ENCODE measurements at regions not wholly inside any gene's neighbourhood (a gene's known extent, or its start where the extent isn't known, plus 50 kb on each side); places are given as distances from the start of the nearest gene placed in this dataset.
A peak's percentile ranks its signal among the peaks of the same experiment; 100 is the strongest.

DNA sequence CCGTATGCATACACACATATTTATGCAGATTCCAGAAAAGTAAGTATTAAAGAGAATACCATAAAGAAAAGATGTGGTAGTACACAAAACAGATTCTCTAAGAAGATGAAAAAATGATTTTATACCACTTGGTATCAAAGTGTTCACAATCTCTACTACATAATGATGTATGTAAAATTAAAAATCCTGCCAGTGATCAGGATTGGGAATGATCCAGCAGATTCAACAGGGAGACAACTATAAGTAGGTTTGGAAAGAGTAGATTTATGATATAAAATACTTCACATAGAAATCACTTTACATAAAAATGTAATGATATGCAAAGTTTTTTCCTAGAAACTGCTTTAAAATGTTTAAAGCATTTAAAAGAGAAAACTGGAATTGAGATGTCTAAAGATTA lies 447.0 kb downstream of the CNTNAP4 start:
- H3K4me3 ChIP-seq, result no peak overlapping the region
- no peak overlapping the region for H3K4me2 ChIP-seq
- H3K9me3 ChIP-seq, result no peaks in the 10 kb centered on the region
- CTCF ChIA-PET, result no interaction called here
- DNase-seq (ENCODE audit: low read depth in 1 of 2, low spot score in 1 of 2), result no peak
- WGBS (ENCODE audit: missing lambda C conversion rate), result 10% methylated on average over 1 of the region's 1 CpG
- no peak for ATAC-seq
- POLR2A ChIA-PET, result no interaction called here
- H3K27ac ChIP-seq, result no peak overlapping the region
- FAIRE-seq, result no peak
- H3K4me1 ChIP-seq, result no peaks in the 10 kb centered on the region
- TF ChIP-seq, protein P1, sequence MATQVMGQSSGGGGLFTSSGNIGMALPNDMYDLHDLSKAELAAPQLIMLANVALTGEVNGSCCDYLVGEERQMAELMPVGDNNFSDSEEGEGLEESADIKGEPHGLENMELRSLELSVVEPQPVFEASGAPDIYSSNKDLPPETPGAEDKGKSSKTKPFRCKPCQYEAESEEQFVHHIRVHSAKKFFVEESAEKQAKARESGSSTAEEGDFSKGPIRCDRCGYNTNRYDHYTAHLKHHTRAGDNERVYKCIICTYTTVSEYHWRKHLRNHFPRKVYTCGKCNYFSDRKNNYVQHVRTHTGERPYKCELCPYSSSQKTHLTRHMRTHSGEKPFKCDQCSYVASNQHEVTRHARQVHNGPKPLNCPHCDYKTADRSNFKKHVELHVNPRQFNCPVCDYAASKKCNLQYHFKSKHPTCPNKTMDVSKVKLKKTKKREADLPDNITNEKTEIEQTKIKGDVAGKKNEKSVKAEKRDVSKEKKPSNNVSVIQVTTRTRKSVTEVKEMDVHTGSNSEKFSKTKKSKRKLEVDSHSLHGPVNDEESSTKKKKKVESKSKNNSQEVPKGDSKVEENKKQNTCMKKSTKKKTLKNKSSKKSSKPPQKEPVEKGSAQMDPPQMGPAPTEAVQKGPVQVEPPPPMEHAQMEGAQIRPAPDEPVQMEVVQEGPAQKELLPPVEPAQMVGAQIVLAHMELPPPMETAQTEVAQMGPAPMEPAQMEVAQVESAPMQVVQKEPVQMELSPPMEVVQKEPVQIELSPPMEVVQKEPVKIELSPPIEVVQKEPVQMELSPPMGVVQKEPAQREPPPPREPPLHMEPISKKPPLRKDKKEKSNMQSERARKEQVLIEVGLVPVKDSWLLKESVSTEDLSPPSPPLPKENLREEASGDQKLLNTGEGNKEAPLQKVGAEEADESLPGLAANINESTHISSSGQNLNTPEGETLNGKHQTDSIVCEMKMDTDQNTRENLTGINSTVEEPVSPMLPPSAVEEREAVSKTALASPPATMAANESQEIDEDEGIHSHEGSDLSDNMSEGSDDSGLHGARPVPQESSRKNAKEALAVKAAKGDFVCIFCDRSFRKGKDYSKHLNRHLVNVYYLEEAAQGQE (IDR thresholded peaks at IDR 0.05), result no peak
- no peak for TF ChIP-seq TP53 (CRISPR knock-in tag; IDR thresholded peaks at IDR 0.05)
- TF ChIP-seq SREBF2 (IDR thresholded peaks at IDR 0.05), result no peak
- no peak for TF ChIP-seq MAZ (IDR thresholded peaks at IDR 0.05; ENCODE audit: borderline replicate concordance, low read depth, low read length)
- TF ChIP-seq KDM5A (IDR thresholded peaks at IDR 0.05), result no peak
- TF ChIP-seq JUNB (IDR thresholded peaks at IDR 0.05), result no peak
- no peak for TF ChIP-seq EHF (CRISPR knock-in tag; IDR thresholded peaks at IDR 0.05)
- no peak for TF ChIP-seq PHF8 (IDR thresholded peaks at IDR 0.05; ENCODE audit: borderline replicate concordance, low read depth)
- TF ChIP-seq, protein P2, sequence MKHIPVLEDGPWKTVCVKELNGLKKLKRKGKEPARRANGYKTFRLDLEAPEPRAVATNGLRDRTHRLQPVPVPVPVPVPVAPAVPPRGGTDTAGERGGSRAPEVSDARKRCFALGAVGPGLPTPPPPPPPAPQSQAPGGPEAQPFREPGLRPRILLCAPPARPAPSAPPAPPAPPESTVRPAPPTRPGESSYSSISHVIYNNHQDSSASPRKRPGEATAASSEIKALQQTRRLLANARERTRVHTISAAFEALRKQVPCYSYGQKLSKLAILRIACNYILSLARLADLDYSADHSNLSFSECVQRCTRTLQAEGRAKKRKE (CRISPR knock-in tag; IDR thresholded peaks at IDR 0.05; ENCODE audit: low read depth), result no peak
- TF ChIP-seq, protein P3, sequence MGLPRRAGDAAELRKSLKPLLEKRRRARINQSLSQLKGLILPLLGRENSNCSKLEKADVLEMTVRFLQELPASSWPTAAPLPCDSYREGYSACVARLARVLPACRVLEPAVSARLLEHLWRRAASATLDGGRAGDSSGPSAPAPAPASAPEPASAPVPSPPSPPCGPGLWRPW (IDR thresholded peaks at IDR 0.05), result no peak
- no peak for TF ChIP-seq RFX5 (IDR thresholded peaks at IDR 0.05)

DNA sequence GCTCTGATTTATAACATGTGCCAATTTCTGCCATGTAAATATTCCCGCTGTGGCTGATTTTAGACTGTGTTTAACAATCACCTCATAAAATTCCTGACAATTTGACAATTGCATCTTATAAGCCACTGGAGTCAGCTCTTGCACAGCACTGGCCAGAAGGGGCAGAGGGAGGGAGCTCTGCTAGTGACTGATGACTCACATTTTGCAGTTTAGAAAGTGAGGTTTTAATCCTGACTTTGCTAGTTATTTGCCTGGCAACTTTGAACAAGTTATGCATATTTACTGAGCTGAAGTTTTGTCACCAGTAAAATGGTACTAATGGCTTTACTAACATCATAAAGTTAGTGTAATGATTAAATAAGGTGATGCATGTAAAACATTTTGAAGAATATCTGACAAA lies 452.3 kb downstream of the CNTNAP4 start:
- no peak for FAIRE-seq
- Histone ChIP-seq H3K27ac (no peak overlapping the region), H3K4me1 (no peaks in the 10 kb centered on the region), H3K4me3 (no peak overlapping the region), H3K4me2 (no peak overlapping the region), H3K9me3 (no peaks in the 10 kb centered on the region)
- 66% methylated on average over 1 of the region's 1 CpG for WGBS (ENCODE audit: missing lambda C conversion rate)
- TF ChIP-seq NFE2L2 (conservative IDR thresholded peaks at IDR 0.05; ENCODE audit: low read length) (no peak), FOSB (CRISPR knock-in tag; IDR thresholded peaks at IDR 0.05) (no peak), JUN (IDR thresholded peaks at IDR 0.05) (no peak), HEYL (CRISPR knock-in tag; IDR thresholded peaks at IDR 0.05) (no peak), MYC (IDR thresholded peaks at IDR 0.05; ENCODE audit: borderline replicate concordance, low read length) (no peak), BHLHE40 (IDR thresholded peaks at IDR 0.05; ENCODE audit: low read depth, low read length) (no peak), RAD21 (conservative IDR thresholded peaks at IDR 0.05 in 1 of 2, IDR thresholded peaks at IDR 0.05 in 1 of 2) (no peak)
- TF ChIP-seq, protein P4, sequence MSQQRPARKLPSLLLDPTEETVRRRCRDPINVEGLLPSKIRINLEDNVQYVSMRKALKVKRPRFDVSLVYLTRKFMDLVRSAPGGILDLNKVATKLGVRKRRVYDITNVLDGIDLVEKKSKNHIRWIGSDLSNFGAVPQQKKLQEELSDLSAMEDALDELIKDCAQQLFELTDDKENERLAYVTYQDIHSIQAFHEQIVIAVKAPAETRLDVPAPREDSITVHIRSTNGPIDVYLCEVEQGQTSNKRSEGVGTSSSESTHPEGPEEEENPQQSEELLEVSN (IDR thresholded peaks at IDR 0.05; ENCODE audit: borderline replicate concordance, low read depth), result no peak
- TF ChIP-seq, protein P1 (IDR thresholded peaks at IDR 0.05), result no peak
- TF ChIP-seq, protein P5, sequence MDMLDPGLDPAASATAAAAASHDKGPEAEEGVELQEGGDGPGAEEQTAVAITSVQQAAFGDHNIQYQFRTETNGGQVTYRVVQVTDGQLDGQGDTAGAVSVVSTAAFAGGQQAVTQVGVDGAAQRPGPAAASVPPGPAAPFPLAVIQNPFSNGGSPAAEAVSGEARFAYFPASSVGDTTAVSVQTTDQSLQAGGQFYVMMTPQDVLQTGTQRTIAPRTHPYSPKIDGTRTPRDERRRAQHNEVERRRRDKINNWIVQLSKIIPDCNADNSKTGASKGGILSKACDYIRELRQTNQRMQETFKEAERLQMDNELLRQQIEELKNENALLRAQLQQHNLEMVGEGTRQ (IDR thresholded peaks at IDR 0.05), result no peak
- ChIA-PET CTCF (interaction anchor here (1.1 to 1.5 kb wide), 2 partner anchors 9 to 443 kb away, joined by 3 read pairs; no protein-coding TSS in a partner anchor), POLR2A (no interaction called here)
- DNase-seq (ENCODE audit: low read depth in 1 of 2, low spot score in 1 of 2), result no peak
- ATAC-seq, result peak in 1 of 2 experiments; percentile 59; a peak in 1 of 6 replicates

Measured in A549 (cell line).